Large intestine (tissue), 3 donors: ENCODE measurements at regions not wholly inside any gene's neighbourhood (a gene's known extent, or its start where the extent isn't known, plus 50 kb on each side); places are given as distances from the start of the nearest gene placed in this dataset.

Experiments
- DNase-seq, 2 donors: peaks; one replicate each; pipeline versions ENCODE4 v3.0.0 to v3.0.0-alpha.2; 2013
- H3K27ac ChIP-seq: one replicate; pipeline ENCODE4 v1.5.1; 2013; ENCODE audit warnings: low read length
- H3K27me3 ChIP-seq: 2 replicates; pipeline ENCODE4 v1.6.1; 2013; ENCODE audit warnings: low read length; ENCODE audit not compliant: control insufficient read depth, insufficient read depth
- H3K36me3 ChIP-seq: 2 replicates; pipeline ENCODE4 v1.6.1; 2013; ENCODE audit warnings: low read length; ENCODE audit not compliant: control insufficient read depth, insufficient read depth
- H3K4me1 ChIP-seq: one replicate; pipeline ENCODE4 v1.6.1; 2013; ENCODE audit warnings: low read length; ENCODE audit not compliant: control insufficient read depth, insufficient read depth
- H3K4me3 ChIP-seq: one replicate; pipeline ENCODE4 v1.5.1; 2013; ENCODE audit warnings: low read length
- H3K9me3 ChIP-seq: one replicate; pipeline ENCODE4 v1.6.1; 2013; ENCODE audit warnings: mild to moderate bottlenecking, low read depth, low read length, moderate library complexity; ENCODE audit not compliant: control insufficient read depth
- WGBS: methylation state at CpG from one replicate; pipeline ENCODE4 v1.1.5; 2013; ENCODE audit warnings: low lambda C conversion rate; ENCODE audit not compliant: insufficient coverage; 5-methylcytosine and 5-hydroxymethylcytosine counted together

DNA sequence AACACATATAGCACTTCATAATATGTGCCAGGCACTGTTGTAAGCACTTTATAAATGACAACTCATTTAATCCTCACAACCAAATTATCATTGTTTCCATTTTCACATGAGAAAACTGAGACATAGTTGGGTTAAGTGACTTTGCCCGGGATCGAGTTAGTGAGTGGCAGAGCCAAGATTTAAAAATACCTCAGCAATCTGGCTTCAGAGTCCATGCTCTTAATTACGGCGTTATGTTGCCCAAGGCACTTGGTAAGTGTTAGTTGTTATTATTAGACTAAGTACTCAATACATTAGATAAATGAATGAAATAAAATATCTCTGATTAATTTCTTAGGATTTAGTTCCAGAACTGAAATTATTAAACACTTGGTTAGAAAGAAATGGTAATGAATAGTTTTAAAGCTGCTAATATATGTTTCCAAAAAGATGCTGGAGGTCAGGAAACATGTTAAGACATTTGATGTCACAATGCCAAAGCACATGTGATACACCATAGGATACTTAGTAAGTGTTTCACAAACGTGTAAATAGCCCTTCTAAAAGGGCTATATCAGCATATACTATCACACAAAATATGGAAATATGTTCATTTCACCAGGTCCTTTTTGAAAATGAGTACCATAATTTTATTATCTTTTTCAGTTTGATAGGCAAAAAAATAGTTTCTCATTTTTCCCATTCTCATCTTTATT lies 301.9 kb downstream of the GPAT3 start:
- Histone ChIP-seq H3K4me1 (no peaks in the 10 kb centered on the region), H3K27ac (no peak overlapping the region), H3K36me3 (no peaks in the 10 kb centered on the region), H3K9me3 (no peaks in the 10 kb centered on the region), H3K4me3 (no peak overlapping the region), H3K27me3 (no peaks in the 10 kb centered on the region)
- 100% methylated on average over 4 of the region's 5 CpGs for WGBS
- no peak for DNase-seq

- Histone ChIP-seq H3K4me1 (peaks cover 6% of the 10 kb centered on the region), H3K9me3 (no peaks in the 10 kb centered on the region), H3K36me3 (no peaks in the 10 kb centered on the region), H3K4me3 (no peak overlapping the region), H3K27me3 (no peaks in the 10 kb centered on the region), H3K27ac (no peak overlapping the region)
- no peak for DNase-seq
- WGBS, result 77% methylated on average over 2 of the region's 2 CpGs
These were observed 298.0 kb downstream of the GPAT3 start for GRCh38 chr4:83833920-83834319.

- no peaks in the 10 kb centered on the region for H3K36me3 ChIP-seq
- WGBS, result 100% methylated on average over 1 of the region's 4 CpGs
These were observed 296.4 kb downstream of the GPAT3 start for GRCh38 chr4:83832110-83832825.

DNA sequence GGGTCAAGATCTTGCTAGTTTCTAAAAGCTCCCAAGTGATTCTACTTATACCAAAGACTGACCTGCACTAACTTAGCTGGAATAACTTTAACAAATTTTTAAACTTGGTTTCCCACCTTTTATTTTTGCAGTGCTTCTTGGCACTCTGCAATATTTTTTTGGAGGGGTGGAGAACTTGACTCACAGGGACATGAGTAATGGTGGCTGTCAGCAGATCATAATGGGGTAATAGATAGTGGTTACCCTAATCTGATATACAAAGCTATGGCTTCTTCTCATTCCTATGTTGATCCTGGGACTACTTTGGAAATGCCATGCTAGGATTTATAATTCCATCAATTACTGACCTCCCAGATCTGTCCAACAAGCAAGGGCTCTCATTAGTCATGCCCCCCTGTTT lies 295.7 kb downstream of the GPAT3 start:
- H3K4me1 ChIP-seq, result peaks cover 16% of the 10 kb centered on the region
- no peak overlapping the region for H3K4me3 ChIP-seq
- no peak for DNase-seq
- H3K27ac ChIP-seq, result no peak overlapping the region
- no peaks in the 10 kb centered on the region for H3K27me3 ChIP-seq
- H3K36me3 ChIP-seq, result no peaks in the 10 kb centered on the region
- no peaks in the 10 kb centered on the region for H3K9me3 ChIP-seq

More at GRCh38 chr4:83832110-83832825, 296.4 kb downstream of the GPAT3 start:
- no peak overlapping the region for H3K4me3 ChIP-seq
- H3K9me3 ChIP-seq, result no peaks in the 10 kb centered on the region
- H3K4me1 ChIP-seq, result peaks cover 13% of the 10 kb centered on the region
- no peak for DNase-seq
- H3K27ac ChIP-seq, result no peak overlapping the region
- H3K27me3 ChIP-seq, result no peaks in the 10 kb centered on the region

DNA sequence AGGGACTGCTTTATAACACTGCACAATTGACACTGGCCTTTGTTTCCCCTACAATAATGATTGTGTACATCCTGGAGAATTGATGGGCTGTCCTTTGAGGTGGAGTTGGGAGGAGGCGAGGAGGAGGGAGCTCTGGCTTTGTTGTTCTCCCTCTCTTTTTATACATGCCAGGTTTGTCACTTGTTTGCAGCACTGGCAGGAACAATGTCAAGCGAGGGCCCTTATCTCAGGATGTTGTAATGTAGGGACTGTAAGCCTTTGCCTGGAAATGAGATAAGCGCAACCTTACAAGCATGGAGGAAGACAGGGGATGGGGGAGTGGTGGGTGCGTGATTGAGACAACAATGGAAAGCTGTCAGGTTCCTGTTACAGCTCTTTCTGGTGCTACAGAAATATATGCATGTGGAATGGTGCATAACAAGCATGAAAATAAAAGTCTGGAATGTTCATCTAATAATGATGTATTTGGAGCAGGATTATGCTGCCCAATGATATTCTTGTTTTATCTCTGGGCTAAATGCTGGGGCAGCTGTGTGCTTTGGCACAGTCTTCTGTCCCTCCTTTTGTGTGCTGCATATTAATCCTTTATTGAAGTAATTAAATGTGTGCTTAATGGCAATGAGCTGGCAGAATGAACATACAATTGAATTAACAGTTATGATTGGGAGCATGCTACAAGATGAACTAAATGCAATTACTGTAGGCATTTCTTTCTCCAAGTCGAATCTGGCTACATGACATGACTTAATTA lies 294.4 kb downstream of the GPAT3 start:
- H3K9me3 ChIP-seq, result no peaks in the 10 kb centered on the region
- peaks cover 17% of the 10 kb centered on the region for H3K4me1 ChIP-seq
- H3K36me3 ChIP-seq, result no peaks in the 10 kb centered on the region
- WGBS, result no CpG with 5 or more reads among the region's 5 CpGs
- H3K4me3 ChIP-seq, result no peak overlapping the region
- DNase-seq, result peak; percentile 32 to 56
- no peaks in the 10 kb centered on the region for H3K27me3 ChIP-seq
- no peak overlapping the region for H3K27ac ChIP-seq

DNA sequence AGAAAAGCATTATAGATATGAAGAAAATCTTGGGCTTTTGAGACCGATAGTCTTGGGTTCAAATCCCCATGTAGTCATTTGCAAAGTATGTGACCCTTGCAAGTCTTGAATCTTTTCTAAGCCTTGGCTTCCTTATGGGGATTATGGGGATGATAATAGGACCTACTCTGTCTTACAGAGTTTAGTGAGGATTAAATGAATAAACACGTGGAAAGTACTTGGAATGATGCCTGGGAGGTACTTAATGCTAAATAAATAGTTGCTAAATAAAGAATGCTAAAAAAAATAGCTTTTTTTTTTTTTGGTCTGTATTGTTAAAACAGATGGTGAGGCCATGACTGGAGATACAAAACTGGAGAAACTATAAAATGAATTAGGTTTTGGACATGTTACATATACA lies 292.7 kb downstream of the GPAT3 start:
- H3K36me3 ChIP-seq, result no peaks in the 10 kb centered on the region
- DNase-seq, result no peak
- no peaks in the 10 kb centered on the region for H3K9me3 ChIP-seq
- no peak overlapping the region for H3K27ac ChIP-seq
- whole genome bisulfite sequencing, result 63% methylated on average over 1 of the region's 2 CpGs
- H3K4me1 ChIP-seq, result peaks cover 17% of the 10 kb centered on the region
- no peak overlapping the region for H3K4me3 ChIP-seq
- no peaks in the 10 kb centered on the region for H3K27me3 ChIP-seq

- Histone ChIP-seq H3K27ac (no peak overlapping the region), H3K36me3 (no peaks in the 10 kb centered on the region), H3K9me3 (peaks cover 5% of the 10 kb centered on the region), H3K27me3 (no peaks in the 10 kb centered on the region), H3K4me3 (no peak overlapping the region), H3K4me1 (peaks cover under 1% of the 10 kb centered on the region)
- no peak for DNase-seq
These were observed 285.6 kb downstream of the GPAT3 start for GRCh38 chr4:83821493-83821892.

GRCh38 chr4:83819582-83819981 lies 283.7 kb downstream of the GPAT3 start:
- no CpG with 5 or more reads among the region's 1 CpG for WGBS

DNA sequence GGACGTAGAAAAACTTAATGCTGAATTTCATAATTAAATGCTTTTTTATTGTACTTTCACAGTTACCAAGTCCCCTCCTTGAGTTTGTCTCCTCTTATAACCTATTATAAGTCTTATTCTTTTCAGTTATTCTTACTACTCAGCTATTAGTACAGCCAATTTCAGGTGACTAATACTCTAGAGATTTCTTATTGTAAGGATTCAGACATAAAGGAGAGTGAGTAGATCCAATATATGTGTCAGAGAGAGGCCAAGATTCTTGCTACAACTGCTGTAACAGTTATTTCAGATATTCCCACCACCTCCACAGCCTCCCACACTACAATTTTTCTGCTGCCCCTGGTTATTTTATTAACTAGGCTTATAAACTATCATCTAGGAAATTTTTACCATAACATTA lies 274.5 kb downstream of the GPAT3 start:
- no peaks in the 10 kb centered on the region for H3K36me3 ChIP-seq
- no peaks in the 10 kb centered on the region for H3K4me1 ChIP-seq
- no peak overlapping the region for H3K27ac ChIP-seq
- H3K9me3 ChIP-seq, result no peaks in the 10 kb centered on the region
- H3K27me3 ChIP-seq, result no peaks in the 10 kb centered on the region
- no peak overlapping the region for H3K4me3 ChIP-seq
- WGBS, result 100% methylated on average over 1 of the region's 1 CpG
- DNase-seq, result no peak

More at GRCh38 chr4:83819582-83819981, 283.7 kb downstream of the GPAT3 start:
- Histone ChIP-seq H3K4me1 (no peaks in the 10 kb centered on the region), H3K9me3 (peaks cover 5% of the 10 kb centered on the region), H3K27me3 (no peaks in the 10 kb centered on the region), H3K27ac (no peak overlapping the region), H3K36me3 (no peaks in the 10 kb centered on the region), H3K4me3 (no peak overlapping the region)
- DNase-seq, result no peak

- Histone ChIP-seq H3K9me3 (no peaks in the 10 kb centered on the region), H3K4me1 (no peaks in the 10 kb centered on the region), H3K4me3 (no peak overlapping the region), H3K27ac (no peak overlapping the region), H3K27me3 (no peaks in the 10 kb centered on the region), H3K36me3 (no peaks in the 10 kb centered on the region)
- no CpG with 5 or more reads among the region's 2 CpGs for WGBS
- DNase-seq, result no peak
These were observed 273.7 kb downstream of the GPAT3 start for GRCh38 chr4:83809581-83809980.
